HG02571 (cell line): ENCODE measurements at regions not wholly inside any gene's neighbourhood (a gene's known extent, or its start where the extent isn't known, plus 50 kb on each side); places are given as distances from the start of the nearest gene placed in this dataset.

Experiments used
- ATAC-seq: cut with Tn5 transposase; IDR thresholded peaks from one replicate; pipeline ENCODE4 v1.9.1; 2021; ENCODE audit warnings: mild to moderate bottlenecking, moderate library complexity; ENCODE audit not compliant: unreplicated experiment

- ATAC-seq = no peak
These were observed 163.9 kb downstream of the PIK3R1 start for GRCh38 chr5:68379275-68380036.

DNA sequence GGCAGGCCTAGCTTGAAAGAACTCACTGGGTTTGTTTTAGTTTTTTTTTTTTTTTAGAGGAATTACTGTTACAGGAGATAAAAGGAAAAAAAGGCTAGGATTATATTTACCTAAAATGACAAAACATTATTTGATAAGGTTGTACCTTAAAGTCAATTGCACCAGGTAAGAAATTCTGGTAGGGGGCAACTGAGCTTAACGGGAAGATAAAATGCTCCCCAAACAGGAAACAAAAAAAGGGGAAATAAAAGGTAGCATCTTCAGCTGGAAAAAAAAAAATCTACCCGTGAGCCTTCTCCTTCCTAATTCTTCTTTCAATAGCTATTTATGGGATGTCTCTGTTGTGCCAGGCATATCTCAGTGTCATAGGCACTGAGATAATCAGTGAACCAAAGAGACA is 164.5 kb downstream of the PIK3R1 start:
- ATAC-seq = no peak

DNA sequence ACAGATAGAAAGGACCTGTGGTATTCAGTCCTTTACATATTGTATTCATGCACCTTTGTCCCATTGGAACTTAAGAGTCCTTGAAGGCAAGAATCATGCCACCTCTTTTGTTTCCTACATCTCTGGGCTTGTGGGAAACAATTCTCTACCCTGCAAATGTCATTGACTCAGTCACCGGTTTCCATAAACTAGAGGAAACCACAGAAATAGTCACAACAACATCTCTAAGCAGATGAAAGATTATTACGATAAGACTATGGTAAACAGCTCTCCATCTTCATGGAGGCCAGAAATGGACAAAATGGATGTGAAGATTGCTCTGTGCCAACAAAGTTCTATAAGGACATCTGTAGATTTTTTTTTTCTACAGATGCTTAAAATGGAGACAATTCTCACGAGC is 165.5 kb downstream of the PIK3R1 start:
- no peak for ATAC-seq

- ATAC-seq = no peak
These were observed 166.4 kb downstream of the PIK3R1 start for GRCh38 chr5:68381909-68382308.

DNA sequence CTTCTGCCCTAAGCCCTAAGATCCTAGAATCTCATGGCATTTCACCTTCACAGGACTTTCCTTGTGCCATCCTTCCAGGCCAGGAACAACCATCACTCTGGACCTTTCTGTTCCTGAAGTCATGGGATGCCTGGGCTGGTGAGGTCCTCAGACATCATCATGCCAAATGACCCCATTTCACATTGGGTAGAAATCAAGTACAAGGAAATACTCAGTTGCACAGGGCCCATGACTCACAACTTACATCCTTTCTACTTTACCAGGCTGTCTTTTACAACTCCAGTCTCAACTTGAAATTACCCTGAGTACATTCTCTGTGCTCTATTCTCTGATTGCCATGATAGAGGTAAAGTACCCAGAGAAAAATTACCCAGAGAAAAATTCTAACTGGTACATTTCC is 167.1 kb downstream of the PIK3R1 start:
- ATAC-seq = no peak

DNA sequence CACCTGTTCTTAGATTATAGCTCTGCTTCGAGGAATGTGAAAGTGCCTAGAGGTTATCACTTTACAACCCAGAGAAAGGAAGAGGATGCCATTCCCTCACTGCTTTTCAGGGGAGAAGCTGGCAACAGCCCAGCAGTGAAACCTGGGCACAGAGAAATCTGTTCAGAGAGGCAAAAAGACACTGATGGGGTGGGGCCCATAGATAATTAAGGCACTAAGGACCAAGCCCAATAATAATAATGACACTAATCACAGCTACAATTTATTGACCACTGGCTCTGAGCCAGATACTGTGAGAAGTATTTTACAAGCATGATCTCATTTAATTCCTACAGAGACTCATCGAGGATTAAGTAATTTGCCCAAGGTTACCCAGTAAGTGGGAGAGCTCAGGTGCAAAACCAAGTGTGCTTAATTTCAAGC is 168.3 kb downstream of the PIK3R1 start:
- ATAC-seq = no peak

DNA sequence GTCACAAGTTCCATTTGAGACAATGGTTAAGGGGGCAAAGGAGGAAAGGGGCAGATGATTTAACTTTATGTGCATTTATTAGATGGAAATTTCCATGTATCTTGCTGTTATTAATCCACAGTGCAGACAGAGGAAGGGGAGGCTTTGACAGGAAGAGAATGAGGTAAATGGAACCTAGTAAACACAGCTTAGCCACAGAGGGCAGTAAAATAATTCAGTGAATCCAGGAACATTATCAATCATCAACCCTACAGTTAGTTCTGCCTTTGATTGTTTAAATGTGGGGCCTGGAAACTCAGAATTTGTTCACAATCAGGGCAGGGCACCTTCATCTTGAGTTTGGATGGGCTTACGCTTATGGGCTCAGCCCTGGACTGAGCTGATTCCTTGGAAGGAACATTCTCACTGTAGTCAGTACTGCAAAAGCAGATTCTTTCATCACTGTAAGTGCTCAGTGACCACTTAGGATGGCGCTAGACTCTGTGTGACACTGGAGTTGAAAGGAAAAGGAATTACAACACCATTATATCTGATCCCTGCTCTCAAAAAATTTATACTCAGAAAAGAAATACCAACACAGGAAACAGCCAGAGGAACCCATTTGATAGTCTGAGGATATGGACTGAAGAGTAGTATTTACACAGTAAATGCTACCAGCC is 169.5 kb downstream of the PIK3R1 start:
- no peak for ATAC-seq

DNA sequence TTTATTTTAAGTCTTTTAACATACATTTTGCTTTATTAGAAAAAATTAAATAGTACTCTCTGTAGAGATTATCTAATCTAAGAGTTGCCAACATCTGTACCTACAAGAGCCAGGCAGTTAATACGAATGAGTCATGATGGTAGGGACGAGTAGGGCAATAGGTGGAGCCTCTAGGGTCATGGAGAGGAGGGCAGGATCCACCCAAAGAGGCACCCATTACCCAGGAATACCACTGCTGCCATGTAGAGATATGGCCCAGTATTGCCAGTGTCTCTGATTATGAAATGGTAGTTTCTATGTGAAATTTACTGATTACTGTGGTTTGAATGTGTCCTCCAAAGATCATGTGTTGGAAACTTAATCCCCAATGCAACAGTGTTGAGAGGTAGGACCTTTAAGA is 170.4 kb downstream of the PIK3R1 start:
- ATAC-seq = no peak

GRCh38 chr5:68387074-68387796 is 171.7 kb downstream of the PIK3R1 start:
- no peak for ATAC-seq

- ATAC-seq = no peak
These were observed 174.1 kb downstream of the PIK3R1 start for GRCh38 chr5:68389618-68390017.

- ATAC-seq = no peak
These were observed 177.1 kb downstream of the PIK3R1 start for GRCh38 chr5:68392617-68393016.

DNA sequence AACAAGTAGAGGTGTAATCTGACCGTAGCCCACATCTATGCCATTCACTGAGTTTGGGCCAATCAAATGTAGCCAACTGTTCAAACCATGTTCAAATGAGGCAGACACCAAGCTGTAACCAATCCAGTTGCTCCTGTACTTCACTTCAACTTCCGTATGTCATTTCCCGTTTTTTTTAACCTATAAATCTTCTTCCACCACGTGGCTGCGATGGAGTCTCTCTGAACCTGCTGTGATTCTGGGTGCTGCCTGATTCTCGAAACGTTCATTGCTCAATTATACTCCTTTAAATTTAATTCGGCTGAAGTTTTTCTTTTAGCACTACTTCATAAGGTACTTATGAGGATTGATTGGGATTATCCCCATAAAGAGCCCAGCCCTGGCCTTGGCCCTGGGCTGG is 179.7 kb downstream of the PIK3R1 start:
- no peak for ATAC-seq

DNA sequence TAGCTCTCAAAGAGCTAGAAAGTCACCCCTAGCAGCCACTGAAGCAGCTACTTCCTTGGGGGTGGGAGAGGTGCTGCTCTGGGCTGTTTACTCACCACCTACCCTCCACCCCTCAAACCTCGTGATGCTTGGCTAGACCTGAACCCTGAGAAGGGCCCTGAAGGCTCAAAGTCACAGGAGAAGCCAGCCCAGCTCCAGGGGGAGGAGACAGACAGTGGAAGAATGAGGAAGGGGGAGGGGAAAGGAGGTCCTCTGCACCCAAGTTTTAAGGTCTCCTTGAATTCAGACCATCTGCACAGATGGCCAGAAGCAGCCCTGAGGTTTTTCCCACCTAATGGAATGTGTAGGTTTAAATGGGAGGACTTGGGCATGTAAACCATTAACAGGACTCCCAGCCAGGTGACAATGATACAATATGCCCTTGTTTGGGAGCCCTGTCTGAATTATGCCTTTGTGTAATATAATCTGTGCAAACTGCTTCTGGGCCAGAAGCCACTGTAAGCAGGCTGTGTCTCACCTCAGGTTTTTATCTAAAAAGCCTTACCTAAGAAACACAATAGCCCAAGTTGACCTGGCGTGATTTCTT is 180.5 kb downstream of the PIK3R1 start:
- no peak for ATAC-seq

GRCh38 chr5:68396722-68397121 is 181.2 kb downstream of the PIK3R1 start:
- ATAC-seq = no peak

- no peak for ATAC-seq
These were observed 182.7 kb downstream of the PIK3R1 start for GRCh38 chr5:68398146-68398812.

GRCh38 chr5:68403301-68403700 is 187.7 kb downstream of the PIK3R1 start:
- ATAC-seq = no peak

DNA sequence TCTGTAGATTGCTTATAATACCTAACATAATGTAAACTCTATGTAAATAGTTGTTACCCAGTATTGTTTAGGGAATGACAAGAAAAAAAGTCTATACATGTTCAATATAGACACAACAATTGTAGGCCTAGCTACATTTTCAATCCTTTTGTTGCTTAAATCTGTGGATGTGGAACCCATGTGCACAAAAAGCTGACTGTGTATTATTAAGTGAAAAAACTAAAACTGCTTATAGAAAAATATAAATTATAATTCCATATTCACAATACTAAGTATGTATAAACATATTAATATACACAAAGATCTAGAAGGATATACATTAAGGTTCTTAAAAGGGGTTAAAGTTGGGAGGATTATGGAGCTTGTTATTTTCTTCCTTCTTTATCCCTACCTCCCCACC is 188.7 kb downstream of the PIK3R1 start:
- no peak for ATAC-seq

DNA sequence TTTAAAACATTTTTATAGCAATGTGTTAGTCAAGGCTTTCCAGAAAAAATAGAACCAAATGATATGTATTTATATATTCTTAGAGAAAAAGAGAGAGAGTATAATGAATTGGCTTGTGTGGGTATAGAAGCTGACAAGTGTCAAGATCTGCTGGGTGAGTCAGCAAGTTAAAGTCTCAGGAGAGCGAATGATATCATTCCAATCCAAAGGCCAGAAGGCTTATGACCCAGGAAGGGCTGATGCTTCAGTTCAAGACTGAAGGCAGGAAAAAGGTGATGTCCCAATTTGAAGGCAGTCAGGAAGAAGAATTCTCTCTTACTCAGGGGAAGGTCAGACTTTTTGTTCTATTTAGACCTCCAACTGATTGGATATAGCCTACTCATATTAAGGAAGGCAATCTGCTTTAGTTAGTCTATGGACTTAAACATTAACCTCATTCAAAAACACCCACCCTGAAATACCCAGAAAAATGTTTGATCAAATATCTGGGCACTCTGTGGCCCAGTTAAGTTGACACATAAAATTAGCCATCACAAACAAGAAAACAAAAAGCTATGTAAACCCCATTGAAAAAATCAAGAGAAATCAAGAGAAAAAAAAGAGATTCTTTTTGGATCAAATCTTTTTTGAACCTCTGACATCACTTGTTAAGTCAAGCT is 189.6 kb downstream of the PIK3R1 start:
- no peak for ATAC-seq

GRCh38 chr5:68405784-68406743 is 190.5 kb downstream of the PIK3R1 start:
- peak; percentile 22 for ATAC-seq
